VCaP (cell line): ENCODE measurements at regions not wholly inside any gene's neighbourhood (a gene's known extent, or its start where the extent isn't known, plus 50 kb on each side); places are given as distances from the start of the nearest gene placed in this dataset.
A peak's percentile ranks its signal among the peaks of the same experiment; 100 is the strongest.
"Not testable (repeated sequence)": the region's sequence is repeated elsewhere in the genome, so short reads cannot be mapped to it uniquely, and the experiment has no call there.

ENCODE experiments used
- H3K27ac ChIP-seq: fragments of 450-650 bp; 2 replicates; pipeline ENCODE4 v1.5.1; 2017
- TF ChIP-seq, protein P1 (sequence below): fragments of 450-650 bp; conservative IDR thresholded peaks from 2 replicates; pipeline ENCODE4 v1.5.1; 2017; ENCODE audit warnings: mild to moderate bottlenecking, moderate library complexity

DNA sequence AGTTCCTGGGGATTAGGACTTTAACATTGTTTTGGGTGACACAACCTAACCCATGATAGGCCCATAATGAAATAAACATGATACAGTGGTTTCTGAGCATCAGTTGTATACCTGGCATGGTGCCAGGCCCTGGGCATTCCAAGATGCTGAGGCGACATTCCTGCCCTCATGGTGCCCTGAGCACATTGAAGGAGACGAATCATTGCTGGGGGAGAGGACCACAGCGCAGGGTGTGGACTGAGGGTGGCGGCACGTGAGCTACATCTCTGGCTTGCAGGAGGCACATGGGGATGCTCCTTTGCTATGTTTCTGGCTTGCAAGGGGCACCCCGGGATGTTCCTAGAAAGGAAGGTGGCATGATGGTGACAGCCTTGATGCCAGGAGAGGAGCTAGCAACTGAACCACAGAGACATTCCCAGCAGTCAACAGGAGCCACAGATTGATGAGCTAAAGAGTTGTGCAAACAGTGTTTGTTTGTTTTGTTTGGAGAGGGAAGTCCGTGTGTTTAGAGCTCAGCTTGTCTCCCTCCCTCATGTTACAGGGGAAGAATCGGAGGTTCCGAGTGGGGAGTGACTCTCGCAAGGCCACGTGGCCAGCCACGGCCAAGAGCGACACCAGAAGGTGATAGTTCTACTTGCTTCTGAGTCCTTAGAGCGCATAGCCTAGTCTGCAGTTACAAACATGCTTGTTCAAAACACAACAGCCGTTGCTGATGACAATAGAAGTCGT is 106.4 kb downstream of the MIAT start:
- TF ChIP-seq, protein P1, sequence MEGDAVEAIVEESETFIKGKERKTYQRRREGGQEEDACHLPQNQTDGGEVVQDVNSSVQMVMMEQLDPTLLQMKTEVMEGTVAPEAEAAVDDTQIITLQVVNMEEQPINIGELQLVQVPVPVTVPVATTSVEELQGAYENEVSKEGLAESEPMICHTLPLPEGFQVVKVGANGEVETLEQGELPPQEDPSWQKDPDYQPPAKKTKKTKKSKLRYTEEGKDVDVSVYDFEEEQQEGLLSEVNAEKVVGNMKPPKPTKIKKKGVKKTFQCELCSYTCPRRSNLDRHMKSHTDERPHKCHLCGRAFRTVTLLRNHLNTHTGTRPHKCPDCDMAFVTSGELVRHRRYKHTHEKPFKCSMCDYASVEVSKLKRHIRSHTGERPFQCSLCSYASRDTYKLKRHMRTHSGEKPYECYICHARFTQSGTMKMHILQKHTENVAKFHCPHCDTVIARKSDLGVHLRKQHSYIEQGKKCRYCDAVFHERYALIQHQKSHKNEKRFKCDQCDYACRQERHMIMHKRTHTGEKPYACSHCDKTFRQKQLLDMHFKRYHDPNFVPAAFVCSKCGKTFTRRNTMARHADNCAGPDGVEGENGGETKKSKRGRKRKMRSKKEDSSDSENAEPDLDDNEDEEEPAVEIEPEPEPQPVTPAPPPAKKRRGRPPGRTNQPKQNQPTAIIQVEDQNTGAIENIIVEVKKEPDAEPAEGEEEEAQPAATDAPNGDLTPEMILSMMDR, result peak; percentile 40
- H3K27ac ChIP-seq, result peak overlapping the region; percentile 69

DNA sequence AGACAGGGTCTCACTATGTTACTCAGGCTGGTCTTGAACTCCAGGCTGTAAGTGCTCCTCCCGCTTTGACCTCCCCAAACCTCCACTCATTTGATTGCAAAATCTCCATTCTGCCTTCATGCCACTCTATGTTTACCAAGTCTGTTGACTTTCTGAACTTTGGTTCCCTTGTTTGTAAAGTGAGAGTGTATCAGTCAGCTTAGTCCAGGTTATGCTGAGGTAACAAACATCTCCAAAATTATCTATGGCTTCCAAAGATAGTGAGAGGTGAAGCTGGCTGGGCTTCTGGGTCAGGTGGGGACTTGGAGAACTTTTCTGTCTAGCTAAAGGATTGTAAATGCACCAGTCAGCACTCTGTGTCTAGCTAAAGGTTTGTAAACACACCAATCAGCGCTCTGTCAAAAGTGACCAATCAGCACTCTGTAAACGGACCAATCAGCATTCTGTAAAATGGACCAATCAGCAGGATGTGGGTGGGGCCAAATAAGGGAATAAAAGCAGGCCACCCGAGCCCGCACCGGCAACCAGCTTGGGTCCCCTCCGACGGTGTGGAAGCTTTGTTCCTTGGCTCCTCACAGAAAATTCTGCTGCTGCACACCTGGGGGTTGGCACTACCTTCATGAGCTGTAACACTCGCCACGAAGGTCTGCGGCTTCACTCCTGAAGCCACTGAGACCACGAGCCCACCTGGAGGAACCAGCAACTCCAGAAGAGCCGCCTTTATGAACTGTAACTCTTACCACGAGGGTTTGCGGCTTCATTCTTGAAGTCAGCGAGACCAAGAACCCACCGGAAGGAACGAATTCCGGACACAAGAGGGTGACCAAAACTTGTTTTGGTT is 109.3 kb downstream of the MIAT start:
- TF ChIP-seq, protein P1, result no peak
- no peak overlapping the region for H3K27ac ChIP-seq

DNA sequence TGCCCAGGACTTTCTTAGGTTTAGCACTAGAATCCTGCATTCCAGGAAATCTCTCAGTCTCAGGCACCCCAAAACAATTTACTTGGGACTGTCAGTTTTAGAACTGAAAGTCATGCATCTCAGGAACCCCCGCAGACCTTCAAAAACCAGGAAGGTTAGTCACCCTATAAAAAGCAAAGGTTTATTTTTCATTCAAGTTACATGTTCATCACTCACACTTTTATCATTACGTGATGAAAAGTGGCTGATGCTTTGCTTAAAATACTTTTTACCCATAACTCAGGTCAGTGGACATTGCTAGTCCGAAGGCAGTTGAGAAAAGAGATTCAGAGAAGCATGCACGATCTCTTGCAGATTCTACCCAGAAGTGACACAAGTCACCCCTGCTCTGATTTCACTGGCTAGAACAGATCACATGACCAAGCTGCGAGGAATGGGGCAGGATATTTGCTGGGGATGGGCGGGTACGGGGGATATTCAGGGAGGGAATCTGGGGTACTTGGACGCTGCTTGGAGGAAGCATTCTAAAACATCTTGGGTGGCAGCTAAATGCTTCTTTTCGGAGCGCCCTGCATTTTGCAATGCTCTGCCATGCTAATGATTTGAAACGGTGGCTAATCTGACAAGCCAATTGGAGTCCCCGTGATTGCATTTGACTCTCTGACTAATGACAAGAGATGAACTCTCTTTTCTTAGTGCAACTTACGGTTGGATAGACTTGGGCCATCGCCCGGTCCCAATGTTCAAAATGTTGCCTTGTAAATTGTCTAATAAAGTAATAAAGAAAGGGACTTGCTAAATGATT is 110.2 kb downstream of the MIAT start:
- no peak overlapping the region for H3K27ac ChIP-seq
- TF ChIP-seq, protein P1, result no peak

DNA sequence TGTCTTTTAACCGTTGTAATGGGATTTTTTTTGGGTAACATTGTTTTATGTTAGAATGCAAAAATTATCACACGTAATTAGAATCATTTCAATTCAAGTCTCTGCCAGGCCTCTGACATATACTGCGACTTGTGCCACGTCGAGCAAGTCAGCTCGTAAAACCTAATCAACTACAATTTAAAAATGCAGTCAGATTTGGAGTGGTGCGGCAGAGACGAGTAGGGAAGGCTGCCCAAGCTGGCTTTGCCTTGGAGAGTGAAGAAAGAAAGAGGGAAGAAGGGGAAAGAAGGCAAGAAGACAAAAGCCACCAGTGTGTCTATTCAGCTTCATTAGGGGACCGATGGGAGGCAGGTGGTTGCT is 110.7 kb downstream of the MIAT start:
- H3K27ac ChIP-seq, result no peak overlapping the region
- TF ChIP-seq, protein P1, result no peak

DNA sequence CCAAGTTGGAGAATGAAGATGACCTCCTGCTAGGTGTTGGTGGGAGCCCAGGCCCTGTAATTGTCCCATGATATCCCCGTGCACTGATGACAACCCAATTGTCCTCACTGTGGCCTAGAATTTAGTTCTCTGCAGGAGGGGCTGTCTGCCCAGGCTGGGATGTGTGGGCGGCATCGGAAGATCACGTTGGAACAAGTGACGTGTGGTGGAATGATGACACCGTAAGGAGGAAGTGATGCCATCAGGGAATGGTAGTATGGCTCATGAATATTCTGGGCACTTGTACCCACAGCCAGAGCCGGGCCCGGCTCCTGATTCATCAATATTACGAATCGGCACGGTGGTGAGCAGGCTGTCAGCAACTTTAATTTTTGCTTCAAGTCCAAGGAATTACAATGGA is 111.6 kb downstream of the MIAT start:
- TF ChIP-seq, protein P1, result no peak

DNA sequence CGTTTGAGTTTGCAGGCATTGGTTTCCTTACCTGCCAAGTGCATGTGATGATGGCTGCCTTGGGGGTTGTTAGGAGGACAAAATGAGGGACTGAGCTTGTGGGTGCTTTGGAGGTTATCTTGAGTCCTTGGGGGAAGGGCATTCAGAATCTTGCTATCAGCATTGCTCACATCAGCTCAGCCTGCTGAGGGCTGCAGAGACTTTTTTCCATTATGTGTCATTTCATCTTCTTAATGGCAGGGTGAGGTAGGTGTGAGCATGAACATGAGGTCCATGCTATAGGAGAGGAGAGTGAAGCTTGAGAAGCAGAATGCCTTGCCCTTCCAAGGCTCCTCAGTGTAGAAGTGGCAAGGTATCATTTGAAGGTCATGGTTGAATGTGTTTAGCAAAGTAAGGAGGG is 112.3 kb downstream of the MIAT start:
- TF ChIP-seq, protein P1, result no peak
- no peak overlapping the region for H3K27ac ChIP-seq

More for the DNA sequence above, 111.6 kb downstream of the MIAT start:
- no peak overlapping the region for H3K27ac ChIP-seq

DNA sequence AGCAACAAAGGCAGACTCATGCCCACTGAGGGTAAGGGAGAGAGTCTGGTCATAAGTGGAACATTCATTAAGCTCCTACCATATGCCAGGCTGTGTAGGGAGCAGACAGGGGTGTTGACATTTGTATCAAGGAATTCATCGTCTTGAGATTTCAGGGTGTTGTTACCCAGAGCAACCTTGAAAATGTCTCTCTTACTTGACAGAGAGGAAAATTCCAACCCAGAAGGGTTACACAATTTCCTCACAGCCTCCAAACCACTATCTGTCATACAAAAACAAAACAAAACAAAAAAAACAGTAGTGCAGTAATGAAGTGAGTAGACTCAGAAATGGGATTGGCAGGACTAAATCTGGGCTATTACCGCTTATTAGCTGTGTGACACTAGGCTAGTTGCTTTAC is 113.2 kb downstream of the MIAT start:
- TF ChIP-seq, protein P1, result no peak
- H3K27ac ChIP-seq, result no peak overlapping the region

DNA sequence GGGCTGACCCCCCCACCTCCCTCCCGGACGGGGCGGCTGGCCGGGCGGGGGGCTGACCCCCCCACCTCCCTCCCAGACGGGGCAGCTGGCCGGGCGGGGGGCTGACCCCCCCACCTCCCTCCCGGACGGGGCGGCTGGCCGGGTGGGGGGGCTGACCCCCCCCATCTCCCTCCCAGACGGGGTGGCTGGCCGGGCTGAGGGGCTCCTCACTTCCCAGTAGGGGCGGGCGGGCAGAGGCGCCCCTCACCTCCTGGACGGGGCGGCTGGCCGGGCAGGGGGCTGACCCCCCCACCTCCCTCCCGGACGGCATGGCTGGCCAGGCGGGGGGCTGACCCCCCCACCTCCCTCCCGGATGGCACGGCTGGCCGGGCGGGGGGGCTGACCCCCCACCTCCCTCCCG is 115.7 kb downstream of the MIAT start:
- not testable (repeated sequence) for H3K27ac ChIP-seq
